Glutamatergic neuron (in vitro differentiated cells): ENCODE measurements at regions not wholly inside any gene's neighbourhood (a gene's known extent, or its start where the extent isn't known, plus 50 kb on each side); places are given as distances from the start of the nearest gene placed in this dataset.

Experiments
- DNase-seq: peaks from one replicate; pipeline ENCODE4 v3.0.0; 2022
- H3K27ac Mint-ChIP-seq: one replicate; pipeline ENCODE4 v1.8.0; 2020; ENCODE audit warnings: mild to moderate bottlenecking, mixed read lengths, inconsistent platforms; ENCODE audit not compliant: unreplicated experiment
- H3K27me3 Mint-ChIP-seq: one replicate; pipeline ENCODE4 v1.8.0; 2020; ENCODE audit warnings: mild to moderate bottlenecking, moderate library complexity, mixed read lengths, inconsistent platforms; ENCODE audit not compliant: unreplicated experiment
- H3K36me3 Mint-ChIP-seq: one replicate; pipeline ENCODE4 v1.8.0; 2020; ENCODE audit warnings: mild to moderate bottlenecking, mixed read lengths, inconsistent platforms; ENCODE audit not compliant: unreplicated experiment
- H3K4me1 Mint-ChIP-seq: one replicate; pipeline ENCODE4 v1.8.0; 2020; ENCODE audit warnings: mild to moderate bottlenecking, low read depth, mixed read lengths, inconsistent platforms; ENCODE audit not compliant: unreplicated experiment
- H3K4me3 Mint-ChIP-seq: one replicate; pipeline ENCODE4 v1.8.0; 2020; ENCODE audit warnings: mild to moderate bottlenecking, mixed read lengths, inconsistent platforms; ENCODE audit not compliant: unreplicated experiment
- H3K9me3 Mint-ChIP-seq: one replicate; pipeline ENCODE4 v1.8.0; 2020; ENCODE audit warnings: mild to moderate bottlenecking, moderate library complexity, mixed read lengths, inconsistent platforms; ENCODE audit not compliant: unreplicated experiment
- TF ChIP-seq, protein P1 (sequence below): fragments of 200-600 bp; sonication (generic); IDR thresholded peaks from one replicate; pipeline ENCODE4 v1.5.0; 2021; ENCODE audit not compliant: partially characterized antibody, unreplicated experiment

DNA sequence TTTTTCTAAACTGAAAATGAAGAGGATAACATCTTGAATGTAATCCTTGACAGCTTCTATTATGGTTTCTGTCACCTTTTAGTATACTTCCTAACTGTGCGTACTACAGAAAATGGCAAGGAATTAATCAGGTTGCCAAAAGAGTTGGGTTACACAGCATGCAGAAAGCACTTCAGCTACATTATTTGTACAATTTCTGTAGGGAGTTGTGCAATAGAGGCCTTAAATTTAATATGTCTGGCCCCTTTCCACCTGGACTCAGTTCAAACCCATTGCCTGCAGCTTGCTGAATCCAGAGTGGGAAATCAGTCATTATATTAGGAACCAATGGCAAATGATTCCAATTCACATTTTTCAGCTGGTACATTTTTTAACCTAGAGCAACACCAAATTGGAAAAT is 549.7 kb downstream of the CSNK1G3 start:
- no peaks in the 10 kb centered on the region for H3K36me3 Mint-ChIP-seq
- H3K27ac Mint-ChIP-seq: no peak overlapping the region
- peaks cover 2% of the 10 kb centered on the region for H3K4me1 Mint-ChIP-seq
- H3K4me3 Mint-ChIP-seq: no peak overlapping the region
- TF ChIP-seq, protein P1, sequence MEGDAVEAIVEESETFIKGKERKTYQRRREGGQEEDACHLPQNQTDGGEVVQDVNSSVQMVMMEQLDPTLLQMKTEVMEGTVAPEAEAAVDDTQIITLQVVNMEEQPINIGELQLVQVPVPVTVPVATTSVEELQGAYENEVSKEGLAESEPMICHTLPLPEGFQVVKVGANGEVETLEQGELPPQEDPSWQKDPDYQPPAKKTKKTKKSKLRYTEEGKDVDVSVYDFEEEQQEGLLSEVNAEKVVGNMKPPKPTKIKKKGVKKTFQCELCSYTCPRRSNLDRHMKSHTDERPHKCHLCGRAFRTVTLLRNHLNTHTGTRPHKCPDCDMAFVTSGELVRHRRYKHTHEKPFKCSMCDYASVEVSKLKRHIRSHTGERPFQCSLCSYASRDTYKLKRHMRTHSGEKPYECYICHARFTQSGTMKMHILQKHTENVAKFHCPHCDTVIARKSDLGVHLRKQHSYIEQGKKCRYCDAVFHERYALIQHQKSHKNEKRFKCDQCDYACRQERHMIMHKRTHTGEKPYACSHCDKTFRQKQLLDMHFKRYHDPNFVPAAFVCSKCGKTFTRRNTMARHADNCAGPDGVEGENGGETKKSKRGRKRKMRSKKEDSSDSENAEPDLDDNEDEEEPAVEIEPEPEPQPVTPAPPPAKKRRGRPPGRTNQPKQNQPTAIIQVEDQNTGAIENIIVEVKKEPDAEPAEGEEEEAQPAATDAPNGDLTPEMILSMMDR: no peak
- no peaks in the 10 kb centered on the region for H3K27me3 Mint-ChIP-seq
- no peak for DNase-seq
- no peaks in the 10 kb centered on the region for H3K9me3 Mint-ChIP-seq

DNA sequence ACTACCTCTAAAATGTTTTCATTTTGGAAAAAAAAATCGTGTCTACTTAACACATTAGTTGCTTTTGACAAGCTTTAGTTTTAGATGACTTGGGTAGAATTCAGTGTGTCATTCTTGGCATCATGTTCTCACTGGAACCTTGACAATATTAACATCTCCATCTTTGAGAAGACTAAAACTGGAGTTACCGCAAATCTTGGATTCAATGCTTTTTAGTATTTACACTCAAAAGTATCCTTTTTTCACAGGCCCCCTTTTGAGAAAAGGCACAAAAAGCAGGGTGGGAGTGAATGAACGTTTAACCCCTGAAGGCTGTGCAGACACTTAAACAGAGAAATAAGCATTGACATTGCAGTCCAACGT is 549.1 kb downstream of the CSNK1G3 start:
- Mint-ChIP-seq H3K36me3 (no peaks in the 10 kb centered on the region), H3K27ac (no peak overlapping the region), H3K4me1 (peaks cover 2% of the 10 kb centered on the region), H3K9me3 (no peaks in the 10 kb centered on the region), H3K27me3 (no peaks in the 10 kb centered on the region), H3K4me3 (no peak overlapping the region)
- DNase-seq: no peak
- TF ChIP-seq, protein P1: no peak

DNA sequence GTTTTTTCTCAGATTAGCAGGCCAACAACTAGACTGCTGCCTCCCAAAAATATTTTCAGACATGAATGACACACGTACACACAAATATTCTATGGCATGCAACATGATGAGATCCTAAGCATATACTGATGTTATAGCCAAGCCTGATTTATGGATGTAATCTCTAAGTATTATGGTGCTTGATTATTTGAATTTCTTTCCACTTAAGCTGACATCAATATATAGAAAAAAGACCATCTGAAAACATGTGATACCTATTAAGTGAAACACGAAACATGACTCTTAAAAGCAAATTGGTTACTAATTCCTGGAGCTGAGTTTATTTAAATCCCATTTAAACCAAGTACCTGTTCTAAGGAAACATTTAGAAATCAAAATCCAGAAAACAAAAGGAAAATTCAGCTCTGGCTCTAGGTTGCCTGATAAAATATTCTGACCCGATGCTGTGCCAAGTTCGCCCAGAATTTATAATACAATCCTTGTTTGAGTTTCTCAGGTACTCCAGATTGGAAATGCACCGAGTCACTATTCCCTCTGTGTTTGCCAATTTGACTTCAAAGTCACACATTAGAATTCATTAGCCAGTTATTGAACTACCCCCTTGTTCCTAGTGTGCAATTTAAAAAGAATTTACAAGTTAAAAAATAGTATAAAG is 548.6 kb downstream of the CSNK1G3 start:
- no peak overlapping the region for H3K27ac Mint-ChIP-seq
- no peak overlapping the region for H3K4me3 Mint-ChIP-seq
- H3K4me1 Mint-ChIP-seq: peaks cover 2% of the 10 kb centered on the region
- DNase-seq: no peak
- no peaks in the 10 kb centered on the region for H3K9me3 Mint-ChIP-seq
- H3K27me3 Mint-ChIP-seq: no peaks in the 10 kb centered on the region
- TF ChIP-seq, protein P1: no peak
- no peaks in the 10 kb centered on the region for H3K36me3 Mint-ChIP-seq

DNA sequence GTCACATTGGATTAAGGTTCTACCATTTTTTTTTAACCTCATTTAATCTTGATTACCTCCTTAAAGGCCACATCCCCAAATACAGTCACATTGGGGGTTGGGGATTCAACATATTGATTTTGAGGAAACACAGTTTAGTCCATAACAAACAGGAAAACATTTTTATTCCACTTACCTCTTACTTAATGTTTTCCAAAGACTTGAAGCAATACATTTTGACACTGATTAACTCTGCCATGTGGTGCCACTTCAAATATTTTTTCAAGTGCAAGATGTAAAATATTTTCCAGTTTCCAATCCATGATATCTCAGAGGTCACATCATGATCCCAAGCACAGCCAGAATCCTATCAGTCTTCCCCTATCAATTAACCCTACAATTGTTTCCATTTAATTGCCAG is 548.0 kb downstream of the CSNK1G3 start:
- TF ChIP-seq, protein P1: no peak
- Mint-ChIP-seq H3K27me3 (no peaks in the 10 kb centered on the region), H3K9me3 (no peaks in the 10 kb centered on the region), H3K4me1 (peaks cover 2% of the 10 kb centered on the region), H3K27ac (no peak overlapping the region), H3K36me3 (no peaks in the 10 kb centered on the region), H3K4me3 (no peak overlapping the region)
- DNase-seq: no peak

DNA sequence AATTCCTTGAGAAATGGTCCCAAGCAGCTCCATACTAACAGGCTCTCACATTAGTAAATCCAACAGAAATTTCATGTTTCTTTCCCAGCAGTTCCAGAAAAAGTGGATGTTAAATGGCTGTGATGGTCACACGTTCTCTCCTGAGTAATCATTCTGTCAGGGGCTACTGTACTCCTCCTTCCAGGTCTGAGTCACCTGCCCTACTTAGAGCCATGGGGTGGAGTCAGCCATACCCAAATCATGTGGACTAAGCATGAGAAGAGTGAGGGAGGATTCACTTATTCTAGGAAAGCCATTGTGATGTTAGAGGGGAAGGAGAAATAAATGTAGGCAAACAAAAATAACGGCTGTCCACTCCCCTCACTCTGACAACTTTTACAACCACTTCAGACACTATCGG is 547.2 kb downstream of the CSNK1G3 start:
- Mint-ChIP-seq H3K27me3 (no peaks in the 10 kb centered on the region), H3K4me1 (peaks cover 2% of the 10 kb centered on the region), H3K4me3 (no peak overlapping the region), H3K36me3 (no peaks in the 10 kb centered on the region), H3K27ac (no peak overlapping the region), H3K9me3 (no peaks in the 10 kb centered on the region)
- TF ChIP-seq, protein P1: no peak
- no peak for DNase-seq
